Type B pancreatic cell (in vitro differentiated cells): ENCODE measurements at regions not wholly inside any gene's neighbourhood (a gene's known extent, or its start where the extent isn't known, plus 50 kb on each side); places are given as distances from the start of the nearest gene placed in this dataset.

Experiments
- DNase-seq: peaks from one replicate; pipeline ENCODE4 v3.0.0; 2021; ENCODE audit warnings: mixed read lengths; ENCODE audit not compliant: unreplicated experiment; ENCODE audit errors: extremely low spot score
- H3K27ac Mint-ChIP-seq: 2 replicates; pipeline ENCODE4 v1.8.0; 2021; ENCODE audit warnings: mild to moderate bottlenecking, mixed read lengths
- H3K27me3 Mint-ChIP-seq: 2 replicates; pipeline ENCODE4 v1.8.0; 2021; ENCODE audit warnings: mixed read lengths
- H3K36me3 Mint-ChIP-seq: 2 replicates; pipeline ENCODE4 v1.8.0; 2021; ENCODE audit warnings: mixed read lengths
- H3K4me1 Mint-ChIP-seq: one replicate; pipeline ENCODE4 v1.8.0; 2021; ENCODE audit warnings: mixed read lengths; ENCODE audit not compliant: unreplicated experiment
- H3K4me3 Mint-ChIP-seq: 2 replicates; pipeline ENCODE4 v1.8.0; 2021; ENCODE audit warnings: mild to moderate bottlenecking, mixed read lengths
- H3K9me3 Mint-ChIP-seq: 2 replicates; pipeline ENCODE4 v1.8.0; 2021; ENCODE audit warnings: mixed read lengths
- TF ChIP-seq, protein P1 (sequence below): fragments of 200-600 bp; sonication (generic); conservative IDR thresholded peaks from 2 replicates; pipeline ENCODE4 v1.5.0; 2021; ENCODE audit warnings: antibody characterized with exemption, mild to moderate bottlenecking

DNA sequence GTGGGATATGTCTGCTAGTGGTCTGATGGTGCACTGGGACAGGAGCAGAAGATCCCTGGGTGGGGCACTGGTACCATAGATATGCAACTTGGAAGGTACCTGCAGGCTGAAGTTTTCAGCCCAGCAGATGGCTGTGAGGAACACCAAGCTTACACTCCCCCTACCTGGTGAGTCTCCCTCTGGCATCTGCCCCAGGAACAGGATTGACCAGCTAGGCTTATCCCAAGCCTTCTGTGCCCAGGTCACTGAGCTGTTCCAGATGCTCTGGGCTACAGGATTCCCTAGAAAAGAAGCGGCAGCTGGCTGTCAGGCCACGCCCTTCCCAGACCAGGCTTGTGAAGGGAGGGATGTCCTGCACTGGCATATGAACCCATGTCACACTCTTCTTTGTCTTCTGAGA is 1130.0 kb downstream of the NAALADL2 start:
- no peak for DNase-seq
- Mint-ChIP-seq H3K4me3 (no peak overlapping the region), H3K27ac (no peak overlapping the region), H3K27me3 (no peaks in the 10 kb centered on the region), H3K36me3 (no peaks in the 10 kb centered on the region), H3K9me3 (peaks cover 8% of the 10 kb centered on the region), H3K4me1 (no peaks in the 10 kb centered on the region)
- TF ChIP-seq, protein P1, sequence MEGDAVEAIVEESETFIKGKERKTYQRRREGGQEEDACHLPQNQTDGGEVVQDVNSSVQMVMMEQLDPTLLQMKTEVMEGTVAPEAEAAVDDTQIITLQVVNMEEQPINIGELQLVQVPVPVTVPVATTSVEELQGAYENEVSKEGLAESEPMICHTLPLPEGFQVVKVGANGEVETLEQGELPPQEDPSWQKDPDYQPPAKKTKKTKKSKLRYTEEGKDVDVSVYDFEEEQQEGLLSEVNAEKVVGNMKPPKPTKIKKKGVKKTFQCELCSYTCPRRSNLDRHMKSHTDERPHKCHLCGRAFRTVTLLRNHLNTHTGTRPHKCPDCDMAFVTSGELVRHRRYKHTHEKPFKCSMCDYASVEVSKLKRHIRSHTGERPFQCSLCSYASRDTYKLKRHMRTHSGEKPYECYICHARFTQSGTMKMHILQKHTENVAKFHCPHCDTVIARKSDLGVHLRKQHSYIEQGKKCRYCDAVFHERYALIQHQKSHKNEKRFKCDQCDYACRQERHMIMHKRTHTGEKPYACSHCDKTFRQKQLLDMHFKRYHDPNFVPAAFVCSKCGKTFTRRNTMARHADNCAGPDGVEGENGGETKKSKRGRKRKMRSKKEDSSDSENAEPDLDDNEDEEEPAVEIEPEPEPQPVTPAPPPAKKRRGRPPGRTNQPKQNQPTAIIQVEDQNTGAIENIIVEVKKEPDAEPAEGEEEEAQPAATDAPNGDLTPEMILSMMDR, result no peak

DNA sequence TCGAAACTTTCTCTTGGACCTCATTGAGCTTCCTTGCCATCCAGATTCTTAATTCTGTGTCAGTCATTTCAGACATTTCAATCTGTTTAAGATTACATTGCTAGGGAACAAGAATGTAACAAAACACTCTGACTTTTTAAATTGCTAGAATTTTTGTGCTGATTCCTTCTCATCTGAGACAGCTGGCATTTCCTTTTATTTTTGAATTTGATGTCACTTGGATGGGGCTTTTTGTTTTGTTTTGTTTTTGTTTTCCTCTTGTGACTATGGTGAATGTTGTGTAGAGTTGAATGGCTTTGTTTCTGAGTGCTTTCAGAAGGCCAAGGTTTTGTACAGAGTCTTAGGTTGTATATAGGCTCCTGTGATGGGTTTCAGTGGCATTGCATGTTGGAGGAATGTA is 1129.3 kb downstream of the NAALADL2 start:
- H3K4me1 Mint-ChIP-seq, result no peaks in the 10 kb centered on the region
- no peak for DNase-seq
- H3K27ac Mint-ChIP-seq, result no peak overlapping the region
- TF ChIP-seq, protein P1, result no peak
- H3K36me3 Mint-ChIP-seq, result no peaks in the 10 kb centered on the region
- no peaks in the 10 kb centered on the region for H3K27me3 Mint-ChIP-seq
- peaks cover 8% of the 10 kb centered on the region for H3K9me3 Mint-ChIP-seq
- no peak overlapping the region for H3K4me3 Mint-ChIP-seq

DNA sequence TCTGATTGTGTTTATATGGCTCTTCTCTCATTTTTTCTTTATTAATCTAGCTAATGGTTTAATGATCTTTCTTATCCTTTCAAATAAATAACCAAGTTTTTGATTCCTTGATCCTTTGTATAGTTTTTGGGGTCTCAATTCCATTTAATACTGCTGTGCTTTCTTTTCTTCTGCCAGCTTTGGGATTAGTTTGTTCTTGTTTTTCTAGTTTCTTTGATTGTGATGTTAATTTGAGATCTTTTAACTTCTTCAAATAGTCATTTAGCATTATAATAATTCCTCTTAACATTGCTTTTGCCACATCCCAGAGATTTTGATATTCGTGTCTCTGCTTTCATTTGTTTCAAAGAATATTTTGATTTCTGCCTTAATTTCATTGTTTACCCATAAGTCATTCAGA is 1126.6 kb downstream of the NAALADL2 start:
- TF ChIP-seq, protein P1, result no peak
- Mint-ChIP-seq H3K27me3 (no peaks in the 10 kb centered on the region), H3K36me3 (no peaks in the 10 kb centered on the region), H3K9me3 (peaks cover 8% of the 10 kb centered on the region), H3K4me3 (no peak overlapping the region), H3K27ac (no peak overlapping the region), H3K4me1 (no peaks in the 10 kb centered on the region)
- DNase-seq, result no peak

DNA sequence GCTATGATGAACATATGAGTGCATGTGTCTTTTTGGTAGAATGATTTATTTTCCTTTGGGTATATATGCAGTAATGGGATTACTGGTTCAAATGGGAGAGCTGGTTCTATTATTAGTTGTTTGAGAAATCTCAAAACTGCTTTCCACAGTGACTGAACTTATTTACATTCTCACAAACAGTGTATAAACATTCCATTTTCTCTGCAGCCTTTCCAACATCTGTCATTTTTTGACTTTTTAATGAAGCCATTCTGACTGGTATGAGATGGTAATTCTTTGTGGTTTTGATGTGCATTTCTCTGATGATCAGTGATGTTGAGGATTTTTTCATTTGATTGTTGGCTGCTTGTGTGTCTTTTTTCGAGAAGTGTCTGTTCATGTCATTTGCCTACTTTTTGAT is 1124.2 kb downstream of the NAALADL2 start:
- no peaks in the 10 kb centered on the region for H3K27me3 Mint-ChIP-seq
- no peak overlapping the region for H3K27ac Mint-ChIP-seq
- H3K9me3 Mint-ChIP-seq, result peaks cover 5% of the 10 kb centered on the region
- TF ChIP-seq, protein P1, result no peak
- no peak overlapping the region for H3K4me3 Mint-ChIP-seq
- H3K36me3 Mint-ChIP-seq, result no peaks in the 10 kb centered on the region
- no peaks in the 10 kb centered on the region for H3K4me1 Mint-ChIP-seq
- DNase-seq, result no peak

DNA sequence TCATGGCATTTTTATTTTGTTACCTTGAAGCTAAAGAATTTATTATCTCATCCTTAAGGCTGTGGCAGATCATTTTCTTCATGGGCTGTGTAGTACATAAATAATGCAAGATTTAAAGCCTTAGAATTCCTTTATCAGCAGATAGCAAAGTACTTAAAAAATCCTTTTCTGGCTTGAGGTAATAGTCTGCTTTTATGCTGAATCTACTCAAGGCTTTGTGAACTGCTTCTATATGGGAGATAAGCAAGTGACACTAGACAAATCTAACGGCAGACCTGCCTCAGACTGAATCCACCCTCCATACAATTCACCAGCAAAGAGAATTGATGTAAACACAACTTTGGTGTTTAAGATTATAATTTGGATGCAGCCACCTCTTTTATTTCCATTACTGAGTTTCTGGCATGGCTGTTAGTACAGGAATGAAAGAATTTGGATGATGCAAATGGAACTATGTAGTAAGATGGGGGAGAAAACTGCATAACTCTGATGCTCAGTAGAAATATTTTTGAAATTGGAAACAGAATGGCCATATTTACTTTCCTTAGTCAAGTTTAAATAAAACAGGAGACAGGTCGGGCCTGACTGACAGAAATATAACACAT is 1121.5 kb downstream of the NAALADL2 start:
- no peak overlapping the region for H3K27ac Mint-ChIP-seq

More for the DNA sequence above, 1121.5 kb downstream of the NAALADL2 start:
- H3K36me3 Mint-ChIP-seq, result no peaks in the 10 kb centered on the region
- TF ChIP-seq, protein P1, result no peak
- no peak for DNase-seq
- H3K9me3 Mint-ChIP-seq, result peaks cover 4% of the 10 kb centered on the region
- no peak overlapping the region for H3K4me3 Mint-ChIP-seq
- no peaks in the 10 kb centered on the region for H3K27me3 Mint-ChIP-seq
- no peaks in the 10 kb centered on the region for H3K4me1 Mint-ChIP-seq
